H1 (cell line): ENCODE measurements at regions not wholly inside any gene's neighbourhood (a gene's known extent, or its start where the extent isn't known, plus 50 kb on each side); places are given as distances from the start of the nearest gene placed in this dataset.

ENCODE experiments used
- CTCF ChIA-PET: fragments of 300-600 bp; sonication (Branson Sonifier 250); formaldehyde crosslinking; loops from one replicate; lab custom pipeline; 2021; ENCODE audit not compliant: partially characterized antibody; lab: Charles Lee
- POLR2A ChIA-PET: fragments of 300-600 bp; sonication (Branson Sonifier 250); formaldehyde crosslinking; loops from one replicate; lab custom pipeline; 2021; ENCODE audit warnings: inconsistent platforms; ENCODE audit not compliant: partially characterized antibody; lab: Charles Lee
- DNase-seq, 2 experiments: peaks; one replicate each; pipeline versions ENCODE4 v3.0.0 to v3.0.0-alpha.2; 2010 to 2022; ENCODE audit warnings: low spot score in 2 of 2, low read depth in 1 of 2, mixed read lengths in 1 of 2
- FAIRE-seq: peaks from 2 replicates; lab custom pipeline; 2011; peaks lifted over from hg19 to GRCh38; lab: Jason Lieb, UNC
- H2AFZ ChIP-seq: 2 replicates; pipeline ENCODE4 v1.8.1; 2012; ENCODE audit warnings: low read length, inconsistent platforms
- H2AK5ac ChIP-seq: 2 replicates; pipeline ENCODE4 v1.6.1; 2013; ENCODE audit warnings: low read depth, low read length
- H2BK120ac ChIP-seq: replicated peaks from 2 replicates; pipeline ENCODE3; 2013; ENCODE audit warnings: low read depth, low read length, inconsistent platforms
- H2BK12ac ChIP-seq: 2 replicates; pipeline ENCODE4 v1.6.1; 2013; ENCODE audit warnings: low read depth, low read length
- H2BK15ac ChIP-seq: 2 replicates; pipeline ENCODE4 v1.6.1; 2013; ENCODE audit warnings: low read length
- H2BK20ac ChIP-seq: 2 replicates; pipeline ENCODE4 v1.6.1; 2013; ENCODE audit warnings: low read length
- H2BK5ac ChIP-seq: 2 replicates; pipeline ENCODE4 v1.6.1; 2013; ENCODE audit warnings: low read depth, low read length
- H3K14ac ChIP-seq: 2 replicates; pipeline ENCODE4 v1.6.1; 2013; ENCODE audit warnings: inconsistent platforms; ENCODE audit not compliant: insufficient read length
- H3K18ac ChIP-seq: 2 replicates; pipeline ENCODE4 v1.6.1; 2013; ENCODE audit warnings: low read length; ENCODE audit errors: extremely low read depth
- H3K23ac ChIP-seq: 2 replicates; pipeline ENCODE4 v1.6.1; 2013; ENCODE audit warnings: inconsistent platforms; ENCODE audit not compliant: insufficient read length
- H3K23me2 ChIP-seq: 2 replicates; pipeline ENCODE4 v1.6.1; 2013; ENCODE audit warnings: low read depth, low read length
- H3K27ac ChIP-seq: 2 replicates; pipeline ENCODE4 v1.6.1; 2011; ENCODE audit warnings: low read depth, low read length, inconsistent platforms
- H3K27me3 ChIP-seq, 4 experiments: replicated peaks in 1 of 4; 1 replicate in 1 of 4; 2 replicates in 3 of 4; pipeline versions ENCODE4 v1.6.1 to v1.8.1; 2011 to 2013; ENCODE audit warnings: low read length in 3 of 4, mild to moderate bottlenecking in 3 of 4, inconsistent platforms in 2 of 4, mixed read lengths in 2 of 4, moderate library complexity in 1 of 4; ENCODE audit not compliant: control insufficient read depth in 3 of 4, insufficient read depth in 3 of 4; ENCODE audit errors: extremely low read depth in 1 of 4
- H3K36me3 ChIP-seq, 4 experiments: 2 replicates each; pipeline versions ENCODE4 v1.6.1 to v1.8.1; 2011 to 2013; ENCODE audit warnings: mild to moderate bottlenecking in 4 of 4, low read length in 3 of 4, moderate library complexity in 2 of 4, control low read depth in 1 of 4, inconsistent platforms in 1 of 4; ENCODE audit not compliant: insufficient read depth in 4 of 4, control insufficient read depth in 2 of 4
- H3K4ac ChIP-seq: replicated peaks from 2 replicates; pipeline ENCODE3; 2013; ENCODE audit warnings: low read length, low read depth, mixed read lengths, inconsistent platforms; ENCODE audit not compliant: insufficient read length
- H3K4me1 ChIP-seq, 4 experiments: replicated peaks in 1 of 4; 1 replicate in 1 of 4; 2 replicates in 3 of 4; pipeline versions ENCODE4 v1.6.1 to v1.8.1; 2011 to 2013; ENCODE audit warnings: low read length in 3 of 4, inconsistent platforms in 2 of 4, mixed read lengths in 1 of 4; ENCODE audit not compliant: insufficient read depth in 4 of 4, control insufficient read depth in 3 of 4
- H3K4me2 ChIP-seq, 2 experiments: 2 replicates each; pipeline versions ENCODE4 v1.6.1 to v1.8.1; 2011 to 2013; ENCODE audit warnings: low read depth in 2 of 2, low read length in 2 of 2, control low read depth in 1 of 2, inconsistent platforms in 1 of 2, mild to moderate bottlenecking in 1 of 2; ENCODE audit not compliant: insufficient read depth in 1 of 2
- H3K4me3 ChIP-seq, 4 experiments: fragments of 200-600, 300-600 bp in 1 of 4; sonication (generic), shearing (Covaris generic), sonication (Bioruptor Twin) in 1 of 4; 2 replicates each; pipeline versions ENCODE4 v1.5.1 to v1.8.1; 2011 to 2016; ENCODE audit warnings: low read length in 4 of 4, low read depth in 3 of 4, control low read depth in 2 of 4, inconsistent platforms in 2 of 4, mild to moderate bottlenecking in 2 of 4, mixed read lengths in 1 of 4, moderate library complexity in 1 of 4; ENCODE audit not compliant: insufficient read depth in 2 of 4; ENCODE audit errors: extremely low read depth in 1 of 4
- H3K56ac ChIP-seq: replicated peaks from 2 replicates; pipeline ENCODE3; 2013; ENCODE audit warnings: low read depth, mild to moderate bottlenecking, mixed read lengths, low read length, inconsistent platforms; ENCODE audit not compliant: insufficient read length
- H3K79me1 ChIP-seq: 2 replicates; pipeline ENCODE4 v1.6.1; 2013; ENCODE audit warnings: low read depth, low read length, control low read depth
- H3K79me2 ChIP-seq, 2 experiments: 2 replicates each; pipeline versions ENCODE4 v1.6.1 to v1.8.1; 2012 to 2013; ENCODE audit warnings: low read length in 2 of 2, mild to moderate bottlenecking in 2 of 2, inconsistent platforms in 1 of 2; ENCODE audit not compliant: insufficient read depth in 2 of 2, control insufficient read depth in 1 of 2
- H3K9ac ChIP-seq, 4 experiments: replicated peaks in 1 of 4; 1 replicate in 1 of 4; 2 replicates in 3 of 4; pipeline versions ENCODE4 v1.6.1 to v1.8.1; 2011 to 2013; ENCODE audit warnings: low read depth in 3 of 4, low read length in 3 of 4, control low read depth in 2 of 4, mild to moderate bottlenecking in 2 of 4, moderate library complexity in 2 of 4, inconsistent platforms in 1 of 4; ENCODE audit errors: extremely low read depth in 1 of 4
- H3K9me3 ChIP-seq, 2 experiments: 2 replicates each; pipeline versions ENCODE4 v1.6.1 to v1.8.1; 2012 to 2013; ENCODE audit warnings: mild to moderate bottlenecking in 2 of 2, moderate library complexity in 2 of 2, control low read depth in 1 of 2, inconsistent platforms in 1 of 2, low read depth in 1 of 2, low read length in 1 of 2, mixed read lengths in 1 of 2; ENCODE audit not compliant: insufficient read depth in 2 of 2
- H4K20me1 ChIP-seq, 2 experiments: replicated peaks in 1 of 2; 2 replicates each; pipeline versions ENCODE3 to v1.8.1; 2011 to 2013; ENCODE audit warnings: inconsistent platforms in 2 of 2, low read length in 2 of 2, mild to moderate bottlenecking in 1 of 2; ENCODE audit not compliant: insufficient read depth in 2 of 2, control insufficient read depth in 1 of 2
- H4K5ac ChIP-seq: 2 replicates; pipeline ENCODE4 v1.6.1; 2013; ENCODE audit warnings: low read length, low read depth, mixed read lengths, inconsistent platforms; ENCODE audit not compliant: insufficient read length
- H4K8ac ChIP-seq: 2 replicates; pipeline ENCODE4 v1.8.0; 2013; ENCODE audit warnings: mild to moderate bottlenecking, moderate library complexity, low read length, inconsistent platforms; ENCODE audit not compliant: insufficient read depth; ENCODE audit errors: extremely low read depth
- H4K91ac ChIP-seq: replicated peaks from 2 replicates; pipeline ENCODE3; 2013; ENCODE audit warnings: low read length, mixed read lengths, inconsistent platforms; ENCODE audit not compliant: insufficient read length
- ASH2L ChIP-seq: fragments of 200-600, 300-600 bp; sonication (generic); IDR thresholded peaks from one replicate; pipeline ENCODE4 v1.7.1; 2017; ENCODE audit warnings: low read length
- BCL11A ChIP-seq, 2 experiments: IDR thresholded peaks; one replicate each; pipeline ENCODE4 v1.6.1; 2011; ENCODE audit warnings: low read depth in 2 of 2, low read length in 2 of 2, mild to moderate bottlenecking in 2 of 2
- CBX5 ChIP-seq: fragments of 300-800, 300-1000 bp; sonication (generic); IDR thresholded peaks from 2 replicates; pipeline ENCODE4 v1.7.1; 2016; ENCODE audit warnings: antibody characterized with exemption, low read length, low read depth
- KDM5A ChIP-seq: fragments of 200-600 bp; IDR thresholded peaks from 2 replicates; pipeline ENCODE4 v1.7.1; 2012; ENCODE audit warnings: mild to moderate bottlenecking, low read length, inconsistent platforms, mixed read lengths
- POLR2A ChIP-seq, 2 experiments: IDR thresholded peaks; 1 replicate in 1 of 2; 2 replicates in 1 of 2; pipeline ENCODE4 v1.6.1; 2011; ENCODE audit warnings: low read depth in 2 of 2, low read length in 2 of 2, mild to moderate bottlenecking in 2 of 2; ENCODE audit errors: control extremely low read depth in 1 of 2
- SAP30 ChIP-seq: fragments of 300-600 bp; sonication (generic); IDR thresholded peaks from 2 replicates; pipeline ENCODE4 v1.7.1; 2012; ENCODE audit warnings: low read length, moderate library complexity, mild to moderate bottlenecking, inconsistent platforms; ENCODE audit not compliant: insufficient read depth, insufficient replicate concordance
- SIX5 ChIP-seq: IDR thresholded peaks from 2 replicates; pipeline ENCODE4 v1.6.1; 2011; ENCODE audit warnings: mild to moderate bottlenecking, low read depth, low read length
- SP1 ChIP-seq: IDR thresholded peaks from 2 replicates; pipeline ENCODE4 v1.6.1; 2011; ENCODE audit warnings: low read depth, low read length
- SRF ChIP-seq: IDR thresholded peaks from 2 replicates; pipeline ENCODE4 v1.6.1; 2011; ENCODE audit warnings: mild to moderate bottlenecking, low read depth, low read length, moderate library complexity
- whole genome bisulfite sequencing, 2 experiments: shearing (Covaris generic) in 1 of 2; methylation state at CpG; one replicate each; pipeline versions ENCODE4 v1.1.6 to v1.1.7; 2013 to 2015; ENCODE audit warnings: low lambda C conversion rate in 2 of 2, mixed read lengths in 2 of 2, inconsistent platforms in 1 of 2, low coverage in 1 of 2, missing lambda C conversion rate in 1 of 2; ENCODE audit not compliant: insufficient replicate concordance in 2 of 2, insufficient coverage in 1 of 2, insufficient read length in 1 of 2; ENCODE audit errors: extremely low coverage in 1 of 2, missing lambda C conversion rate in 1 of 2; 5-methylcytosine and 5-hydroxymethylcytosine counted together

DNA sequence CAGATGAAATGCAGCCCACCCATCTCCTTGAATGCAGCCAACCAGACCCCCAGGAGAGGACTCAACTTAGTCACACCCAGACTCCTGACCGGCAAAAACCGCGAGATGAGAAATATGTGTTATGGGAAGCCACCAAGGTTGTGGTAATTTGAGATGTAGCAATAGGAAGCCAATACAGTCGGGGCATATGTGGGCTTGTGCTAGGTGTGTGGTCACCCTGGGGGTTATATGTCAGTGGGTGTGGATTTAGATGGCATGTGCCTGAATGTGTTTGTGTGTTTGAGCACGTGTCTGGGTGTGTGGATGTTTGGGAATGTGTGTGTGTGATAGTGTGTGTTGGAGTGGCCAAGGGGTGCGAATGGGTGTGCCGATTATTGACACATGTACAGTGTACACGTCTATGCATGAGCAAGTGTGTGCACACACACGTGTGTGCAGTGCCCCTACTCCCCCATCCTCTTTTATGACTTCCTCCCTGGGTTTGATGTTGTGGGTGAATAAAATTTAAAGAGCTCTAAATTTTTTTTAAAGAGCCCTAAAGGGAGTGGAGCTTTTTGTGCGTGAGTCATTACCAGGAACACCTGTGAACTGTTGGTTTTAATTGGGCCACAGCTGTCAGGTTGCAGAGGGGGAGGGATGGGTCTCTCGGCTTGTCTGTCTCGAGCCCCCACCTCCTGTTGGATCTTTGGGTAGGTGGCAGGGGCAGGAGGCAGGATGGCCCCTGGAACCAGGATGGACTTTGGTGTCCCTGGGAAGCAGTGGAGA lies 86.8 kb downstream of the LHX2 start:
- Histone ChIP-seq H3K23me2 (no peaks in the 10 kb centered on the region), H3K27ac (no peak overlapping the region)
- FAIRE-seq, result no peak

More for the DNA sequence above, 86.8 kb downstream of the LHX2 start:
- H3K4me1 ChIP-seq, result peaks cover 0 to 6% (median 2%) of the 10 kb centered on the region in 4 experiments; a peak in 3 of 7 replicates
- no peak overlapping the region for H3K18ac ChIP-seq
- H2BK5ac ChIP-seq, result no peak overlapping the region
- no peaks in the 10 kb centered on the region for H3K36me3 ChIP-seq
- no peak overlapping the region for H2AK5ac ChIP-seq
- H4K8ac ChIP-seq, result no peak overlapping the region
- no peak overlapping the region for H2BK12ac ChIP-seq
- H3K79me1 ChIP-seq, result no peaks in the 10 kb centered on the region
- no peak overlapping the region for H3K23ac ChIP-seq
- 85% methylated on average over 12 of the region's 12 CpGs; no CpG with 5 or more reads in 1 of the 2 experiments for WGBS, 2 experiments
- H4K91ac ChIP-seq, result no peak overlapping the region
- no peaks in the 10 kb centered on the region for H3K9me3 ChIP-seq
- no peak overlapping the region for H2BK20ac ChIP-seq
- H2BK15ac ChIP-seq, result no peak overlapping the region
- no peak for DNase-seq
- H2AFZ ChIP-seq, result no peak overlapping the region
- H3K4me3 ChIP-seq, result no peak overlapping the region
- no peak overlapping the region for H2BK120ac ChIP-seq
- H4K5ac ChIP-seq, result no peak overlapping the region
- H3K9ac ChIP-seq, result no peak overlapping the region
- no peak overlapping the region for H3K14ac ChIP-seq
- H3K79me2 ChIP-seq, result no peaks in the 10 kb centered on the region
- no peaks in the 10 kb centered on the region for H3K27me3 ChIP-seq
- POLR2A ChIA-PET, result no interaction called here
- CTCF ChIA-PET, result no interaction called here
- H4K20me1 ChIP-seq, result no peaks in the 10 kb centered on the region
- H3K56ac ChIP-seq, result no peak overlapping the region
- no peak overlapping the region for H3K4me2 ChIP-seq
- H3K4ac ChIP-seq, result no peak overlapping the region
- no peak for TF ChIP-seq KDM5A
- no peak for TF ChIP-seq SP1
- TF ChIP-seq SRF, result no peak
- no peak for TF ChIP-seq POLR2A (IDR thresholded peaks at IDR 0.05; ENCODE audit: control extremely low read depth in 1 of 2, low read depth in 2 of 2, low read length in 2 of 2)
- TF ChIP-seq SIX5, result no peak
- TF ChIP-seq CBX5, result no peak
- TF ChIP-seq BCL11A (IDR thresholded peaks at IDR 0.05; ENCODE audit: low read depth in 2 of 2, low read length in 2 of 2), result no peak
- no peak for TF ChIP-seq SAP30
- no peak for TF ChIP-seq ASH2L
